ENCODE measurements at regions not wholly inside any gene's neighbourhood (a gene's known extent, or its start where the extent isn't known, plus 50 kb on each side); places are given as distances from the start of the nearest gene placed in this dataset.

- no peak for TF ChIP-seq CTCF (IDR thresholded peaks at IDR 0.05)
- no peak for TF ChIP-seq POLR2A (IDR thresholded peaks at IDR 0.05)
These were observed 716.8 kb upstream of the GJE1 start for GRCh38 chr6:141415896-141416295.
